Prostate gland (tissue), 2 donors: ENCODE measurements at regions not wholly inside any gene's neighbourhood (a gene's known extent, or its start where the extent isn't known, plus 50 kb on each side); places are given as distances from the start of the nearest gene placed in this dataset.

ENCODE experiments used
- POLR2A ChIP-seq: fragments of 450-650 bp; IDR thresholded peaks from one replicate; pipeline ENCODE4 v1.6.1; 2016; ENCODE audit warnings: antibody characterized with exemption, mild to moderate bottlenecking
- TF ChIP-seq, protein P1 (sequence below), 4 experiments: fragments of 200-600 bp in 2 of 4; fragments of 450-650 bp in 2 of 4; sonication (generic) in 2 of 4; IDR thresholded peaks; 1 replicate in 3 of 4; 2 replicates in 1 of 4; pipeline ENCODE4 v1.5.1; 2016 to 2019; ENCODE audit warnings: antibody characterized with exemption in 4 of 4, mild to moderate bottlenecking in 2 of 4, moderate library complexity in 2 of 4

DNA sequence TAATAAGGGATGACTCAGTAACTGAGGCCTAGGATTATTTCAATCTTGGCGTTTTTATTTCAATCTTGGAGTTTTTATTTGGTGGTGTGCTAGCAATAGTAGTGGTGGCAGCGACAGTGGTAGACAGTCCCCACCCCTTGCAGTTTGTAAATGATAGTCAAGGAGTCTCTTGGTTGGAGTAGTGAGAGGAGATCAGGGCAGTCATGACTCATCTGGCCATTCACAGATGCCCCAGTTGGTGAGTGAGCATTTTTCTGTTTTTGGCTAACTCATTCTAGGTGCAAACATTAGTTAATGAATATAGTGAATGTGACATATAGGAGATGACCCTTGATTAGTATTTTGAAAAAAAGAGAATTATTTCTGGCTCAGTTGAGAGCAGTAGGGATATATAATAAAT lies 93.5 kb upstream of the ADAD1 start:
- TF ChIP-seq, protein P1, sequence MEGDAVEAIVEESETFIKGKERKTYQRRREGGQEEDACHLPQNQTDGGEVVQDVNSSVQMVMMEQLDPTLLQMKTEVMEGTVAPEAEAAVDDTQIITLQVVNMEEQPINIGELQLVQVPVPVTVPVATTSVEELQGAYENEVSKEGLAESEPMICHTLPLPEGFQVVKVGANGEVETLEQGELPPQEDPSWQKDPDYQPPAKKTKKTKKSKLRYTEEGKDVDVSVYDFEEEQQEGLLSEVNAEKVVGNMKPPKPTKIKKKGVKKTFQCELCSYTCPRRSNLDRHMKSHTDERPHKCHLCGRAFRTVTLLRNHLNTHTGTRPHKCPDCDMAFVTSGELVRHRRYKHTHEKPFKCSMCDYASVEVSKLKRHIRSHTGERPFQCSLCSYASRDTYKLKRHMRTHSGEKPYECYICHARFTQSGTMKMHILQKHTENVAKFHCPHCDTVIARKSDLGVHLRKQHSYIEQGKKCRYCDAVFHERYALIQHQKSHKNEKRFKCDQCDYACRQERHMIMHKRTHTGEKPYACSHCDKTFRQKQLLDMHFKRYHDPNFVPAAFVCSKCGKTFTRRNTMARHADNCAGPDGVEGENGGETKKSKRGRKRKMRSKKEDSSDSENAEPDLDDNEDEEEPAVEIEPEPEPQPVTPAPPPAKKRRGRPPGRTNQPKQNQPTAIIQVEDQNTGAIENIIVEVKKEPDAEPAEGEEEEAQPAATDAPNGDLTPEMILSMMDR (IDR thresholded peaks at IDR 0.05) = no peak
- TF ChIP-seq POLR2A = no peak
